ENCODE measurements at regions not wholly inside any gene's neighbourhood (a gene's known extent, or its start where the extent isn't known, plus 50 kb on each side); places are given as distances from the start of the nearest gene placed in this dataset.

GRCh38 chr4:111499291-111499690, 646.0 kb upstream of the FAM241A start (continued):
- no peak for TF ChIP-seq KDM4A (IDR thresholded peaks at IDR 0.05; ENCODE audit: low read depth, low read length, severe bottlenecking)
- no peak for TF ChIP-seq CTBP2 (IDR thresholded peaks at IDR 0.05; ENCODE audit: borderline replicate concordance, insufficient read depth, insufficient read length, low read length)
- TF ChIP-seq CEBPB (IDR thresholded peaks at IDR 0.05; ENCODE audit: low read depth, low read length), result no peak
- no peak for TF ChIP-seq CHD1 (IDR thresholded peaks at IDR 0.05; ENCODE audit: low read depth, low read length)
- TF ChIP-seq CBX8 (IDR thresholded peaks at IDR 0.05; ENCODE audit: borderline replicate concordance, low read depth, low read length), result no peak
- no peak for TF ChIP-seq SIN3A (conservative IDR thresholded peaks at IDR 0.05 in 1 of 2, IDR thresholded peaks at IDR 0.05 in 1 of 2; ENCODE audit: low read depth in 1 of 2, low read length in 2 of 2)
